Activated T-cell treated with anti-CD3 and anti-CD28 coated beads, Interleukin-2, amount 50 U/mL, for 1 hour (primary cell): ENCODE measurements at regions not wholly inside any gene's neighbourhood (a gene's known extent, or its start where the extent isn't known, plus 50 kb on each side); places are given as distances from the start of the nearest gene placed in this dataset.

Source experiments
- DNase-seq: peaks from one replicate; pipeline ENCODE4 v3.0.0-alpha.2; 2020

DNA sequence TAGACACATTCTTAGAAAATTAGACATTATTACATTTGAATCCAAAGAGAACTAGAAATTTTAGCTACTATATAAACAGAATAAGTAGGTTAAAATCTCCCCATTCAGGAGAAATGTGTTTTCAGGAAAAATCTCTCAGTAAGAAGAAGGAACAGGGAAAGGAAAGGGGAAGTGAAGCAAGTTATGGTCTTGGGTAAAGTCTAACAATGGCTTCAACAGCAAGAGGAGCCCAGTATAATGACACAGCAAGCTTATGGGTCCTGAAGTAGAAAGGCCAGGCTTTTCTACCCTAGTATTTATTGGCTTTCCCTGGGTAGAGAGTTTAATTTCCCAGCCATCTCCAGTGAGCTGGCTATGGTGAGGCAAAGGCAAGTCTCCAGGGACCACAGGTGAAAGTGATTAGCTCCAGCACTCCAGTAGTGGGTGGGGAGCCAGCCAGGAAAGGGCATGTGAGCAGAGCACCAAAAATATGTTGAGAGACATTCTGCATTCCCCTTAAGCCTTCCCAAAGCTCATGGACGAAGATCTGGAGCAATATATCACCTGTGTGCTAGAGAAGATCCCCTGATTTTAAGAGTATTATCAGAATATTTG lies 981.7 kb downstream of the NR2F1-AS1 start:
- no peak for DNase-seq

DNA sequence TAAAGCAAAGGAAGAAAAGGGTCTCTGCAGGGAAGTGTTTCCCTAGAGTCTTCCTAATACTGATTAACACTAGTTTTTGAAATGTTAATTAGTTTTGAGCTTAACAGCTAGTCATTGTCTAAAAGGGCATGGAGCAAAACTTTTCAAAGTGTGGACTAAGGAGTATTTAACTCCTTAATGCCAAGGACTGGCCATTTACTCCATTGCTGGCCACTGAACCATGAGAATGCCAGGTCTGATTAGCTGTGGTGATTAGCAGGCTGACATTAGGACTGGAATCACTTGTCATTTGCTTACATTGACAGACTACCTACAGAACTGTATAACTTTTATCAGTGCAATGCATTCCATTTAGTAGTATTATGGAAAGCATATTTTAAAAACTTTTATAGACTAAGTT lies 987.0 kb downstream of the NR2F1-AS1 start:
- DNase-seq: no peak

- no peak for DNase-seq
These were observed 992.1 kb downstream of the NR2F1-AS1 start for GRCh38 chr5:92588876-92589275.

DNA sequence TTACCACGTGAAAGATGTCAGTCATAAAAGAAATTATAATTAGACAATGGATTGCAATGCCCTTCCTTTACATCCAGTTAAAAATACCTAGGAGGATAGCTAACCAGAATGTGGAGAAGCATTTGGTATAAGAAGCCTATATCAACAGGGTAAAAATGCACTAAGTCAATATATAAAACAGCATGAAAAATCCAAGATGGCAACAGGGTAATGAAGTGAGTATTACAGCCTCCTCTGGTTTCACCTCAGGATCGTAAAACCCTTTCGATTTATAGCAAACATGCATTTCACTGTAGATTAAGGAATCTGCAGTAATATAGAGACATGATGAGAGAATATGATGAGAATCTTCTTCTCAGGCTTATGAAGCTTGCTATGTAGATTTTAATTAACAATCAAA lies 999.3 kb downstream of the NR2F1-AS1 start:
- no peak for DNase-seq

DNA sequence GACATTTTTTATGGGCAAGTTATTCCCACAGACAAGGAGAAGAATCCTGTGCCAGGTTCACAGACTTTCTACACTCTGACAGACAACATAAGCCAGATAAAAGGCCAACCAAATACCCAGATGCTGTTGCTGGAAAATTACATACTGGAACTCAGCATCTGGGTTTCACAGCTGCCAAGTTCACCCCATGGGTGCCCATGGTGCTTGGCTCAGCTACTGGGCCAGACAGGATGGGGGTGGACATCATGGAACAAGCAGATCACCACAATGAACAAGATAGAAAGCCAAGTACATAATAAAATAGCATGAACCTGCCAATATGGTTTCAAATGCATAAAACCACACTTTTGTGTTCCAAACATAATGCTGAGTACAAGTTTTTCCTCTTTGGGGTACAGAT lies 999.8 kb downstream of the NR2F1-AS1 start:
- no peak for DNase-seq

DNA sequence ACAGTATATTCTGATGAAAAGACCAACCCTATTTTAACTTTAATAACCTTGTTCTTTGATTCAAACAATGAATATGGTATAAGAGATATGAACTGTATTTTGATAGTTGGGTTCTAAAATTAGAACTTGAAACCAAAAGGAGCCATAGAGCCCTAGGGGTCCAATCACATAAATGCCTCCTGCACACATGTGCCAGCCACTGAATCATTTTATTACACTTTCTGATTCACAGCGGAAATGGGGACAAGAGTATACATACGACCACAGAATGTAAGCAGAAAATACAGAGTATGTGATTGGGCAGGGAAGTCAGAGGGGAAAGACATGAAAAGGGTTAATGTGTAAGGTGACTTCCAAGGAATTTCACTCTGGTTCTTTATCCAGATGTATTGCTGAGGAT lies 1000.2 kb downstream of the NR2F1-AS1 start:
- DNase-seq: no peak

GRCh38 chr5:92574023-92574422 lies 1007.0 kb downstream of the NR2F1-AS1 start:
- DNase-seq: no peak

GRCh38 chr5:92568522-92568921 lies 1012.5 kb downstream of the NR2F1-AS1 start:
- no peak for DNase-seq

- no peak for DNase-seq
These were observed 1013.1 kb downstream of the NR2F1-AS1 start for GRCh38 chr5:92567831-92568450.

DNA sequence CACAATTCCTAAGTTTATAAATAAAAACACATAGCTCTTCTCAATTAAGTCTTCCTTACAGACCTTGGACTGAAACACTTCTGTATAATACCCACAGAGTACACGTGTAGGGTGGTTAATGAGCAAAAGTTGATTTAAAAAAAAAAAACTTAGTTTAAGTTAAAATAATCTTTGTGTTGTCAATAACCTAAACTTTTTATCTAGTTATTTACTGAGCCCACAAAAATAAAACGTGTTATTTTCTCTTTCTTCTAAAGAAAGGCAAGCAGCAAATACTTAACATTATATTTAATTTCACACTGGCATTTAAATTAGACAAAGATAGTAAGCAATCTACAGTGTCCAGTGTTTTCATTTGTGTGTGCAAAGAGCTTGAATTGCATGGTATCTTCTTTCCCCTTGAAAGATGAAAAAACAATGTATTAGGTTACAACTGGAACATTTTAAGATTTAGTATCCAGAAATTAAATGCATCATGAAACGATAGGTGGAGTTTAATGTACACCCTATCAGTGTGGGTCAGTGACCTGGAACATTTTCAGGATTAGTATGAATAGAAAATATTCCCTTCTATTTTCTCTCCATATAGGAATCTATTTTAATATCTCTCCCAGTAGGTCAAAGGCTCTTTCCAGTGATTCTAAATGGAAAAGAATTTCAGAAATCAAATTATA lies 1014.8 kb downstream of the NR2F1-AS1 start:
- DNase-seq: no peak

GRCh38 chr5:92565673-92566072 lies 1015.3 kb downstream of the NR2F1-AS1 start:
- DNase-seq: no peak

DNA sequence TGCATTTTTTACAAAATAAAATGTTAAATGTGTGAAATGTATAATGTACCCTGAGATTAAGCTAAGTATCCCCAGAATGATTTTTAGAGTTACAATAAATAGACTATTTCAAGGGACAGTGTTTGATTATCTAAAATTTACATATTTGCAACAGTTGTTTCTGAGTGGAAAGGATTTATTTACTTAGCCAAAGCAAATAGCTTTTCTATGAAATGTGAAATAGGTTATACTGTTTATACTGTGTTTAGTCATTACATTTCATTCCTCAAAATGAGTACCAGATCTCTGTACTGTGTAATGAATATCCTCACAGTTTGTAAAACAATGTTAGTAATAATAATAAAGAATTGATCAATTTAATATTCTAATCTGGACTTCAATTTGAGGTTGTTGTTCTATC lies 1019.0 kb downstream of the NR2F1-AS1 start:
- no peak for DNase-seq

DNA sequence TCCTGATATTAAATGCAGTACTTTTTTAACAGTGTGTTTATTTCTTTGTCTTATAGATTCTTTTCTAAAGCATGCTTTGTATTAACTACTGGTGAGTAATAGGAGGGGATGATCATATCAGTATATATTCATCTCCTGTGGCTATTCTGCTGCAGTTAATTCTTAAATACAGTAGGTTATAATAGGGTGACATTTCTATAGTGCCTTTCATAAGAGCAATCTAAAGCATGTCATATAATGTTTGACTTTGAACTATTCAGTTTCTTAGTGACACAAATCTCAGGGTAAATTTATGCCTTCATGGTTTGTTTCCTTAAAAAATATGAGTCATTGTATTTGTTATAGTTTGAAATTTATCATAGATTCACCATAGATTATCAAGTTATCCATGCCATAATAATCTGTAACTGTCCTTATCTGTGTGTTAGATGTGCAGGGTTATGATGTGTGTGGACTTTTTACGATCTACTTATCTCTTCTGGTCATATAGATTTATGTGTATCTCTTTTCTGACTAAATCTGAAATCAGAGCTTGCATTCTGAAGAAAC lies 1019.5 kb downstream of the NR2F1-AS1 start:
- no peak for DNase-seq

DNA sequence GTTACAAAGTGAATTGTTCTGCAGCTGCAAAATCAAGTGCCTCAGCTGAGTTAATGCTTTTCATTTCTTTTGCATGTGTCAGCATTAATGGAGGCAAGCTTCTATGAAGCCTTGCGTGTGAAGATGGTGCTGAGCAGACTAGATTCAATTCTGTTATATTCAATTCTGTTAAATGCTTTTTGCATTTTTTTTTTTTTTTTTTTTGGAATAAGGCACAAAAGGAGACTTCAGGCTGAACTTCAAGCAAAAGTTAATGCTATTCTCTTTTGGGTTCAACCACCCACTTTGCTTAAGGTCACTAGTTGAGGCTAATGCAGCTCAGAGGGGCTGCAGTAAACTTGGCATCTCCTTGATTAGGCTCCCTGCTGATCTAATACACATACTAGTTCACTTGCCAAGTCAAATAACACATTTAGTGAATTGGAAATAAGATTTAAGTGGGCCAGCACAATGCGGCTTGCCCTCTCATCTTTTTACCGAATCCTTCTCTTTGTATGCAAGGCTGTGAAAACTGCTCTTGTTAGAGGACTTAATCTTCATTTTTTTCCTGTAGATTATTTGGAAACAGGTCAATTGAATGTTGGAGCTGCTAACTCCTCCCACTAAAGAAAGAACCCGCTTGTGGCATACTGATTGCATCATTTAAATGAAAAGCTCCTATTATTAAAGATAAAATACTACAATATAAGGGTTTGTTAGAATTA lies 1020.2 kb downstream of the NR2F1-AS1 start:
- DNase-seq: no peak

DNA sequence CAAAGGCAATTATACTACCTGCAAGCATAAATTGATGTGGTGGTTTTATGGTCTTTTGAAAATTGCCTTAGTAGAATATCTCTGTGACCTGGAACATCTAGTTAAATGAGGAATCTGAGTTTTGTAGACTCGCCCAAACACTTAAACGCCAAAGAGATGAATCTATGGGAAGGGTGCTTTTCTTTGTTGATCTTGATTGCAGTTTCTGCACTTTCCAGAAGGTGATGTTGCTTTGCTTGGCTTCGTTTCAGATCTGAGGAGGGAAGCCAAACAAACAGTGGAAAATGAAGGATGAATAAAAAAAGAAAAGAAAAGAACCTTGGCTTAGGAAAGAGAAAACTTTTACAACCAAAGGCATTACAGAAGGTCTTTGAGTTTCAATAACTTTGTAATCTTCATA lies 1021.2 kb downstream of the NR2F1-AS1 start:
- no peak for DNase-seq

- no peak for DNase-seq
These were observed 1021.7 kb downstream of the NR2F1-AS1 start for GRCh38 chr5:92559331-92559730.

DNA sequence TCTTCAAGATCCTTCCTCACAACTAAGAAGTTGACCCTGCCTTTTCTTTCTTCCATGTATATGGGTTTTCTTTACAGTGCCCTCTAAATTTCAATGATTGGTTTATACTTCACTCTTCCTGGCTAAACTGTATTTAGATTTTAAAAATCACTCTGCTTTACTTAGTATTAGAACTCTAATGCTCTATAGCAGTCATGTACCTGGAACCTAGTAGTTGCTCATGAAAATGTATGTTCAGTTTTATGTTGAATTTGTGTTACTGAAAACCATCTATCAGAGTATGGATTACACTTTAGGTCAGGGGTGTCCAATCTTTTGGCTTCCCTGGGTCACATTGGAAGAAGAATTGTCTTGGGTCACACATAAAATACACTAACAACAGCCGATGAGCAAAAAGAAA lies 1024.3 kb downstream of the NR2F1-AS1 start:
- DNase-seq: no peak

DNA sequence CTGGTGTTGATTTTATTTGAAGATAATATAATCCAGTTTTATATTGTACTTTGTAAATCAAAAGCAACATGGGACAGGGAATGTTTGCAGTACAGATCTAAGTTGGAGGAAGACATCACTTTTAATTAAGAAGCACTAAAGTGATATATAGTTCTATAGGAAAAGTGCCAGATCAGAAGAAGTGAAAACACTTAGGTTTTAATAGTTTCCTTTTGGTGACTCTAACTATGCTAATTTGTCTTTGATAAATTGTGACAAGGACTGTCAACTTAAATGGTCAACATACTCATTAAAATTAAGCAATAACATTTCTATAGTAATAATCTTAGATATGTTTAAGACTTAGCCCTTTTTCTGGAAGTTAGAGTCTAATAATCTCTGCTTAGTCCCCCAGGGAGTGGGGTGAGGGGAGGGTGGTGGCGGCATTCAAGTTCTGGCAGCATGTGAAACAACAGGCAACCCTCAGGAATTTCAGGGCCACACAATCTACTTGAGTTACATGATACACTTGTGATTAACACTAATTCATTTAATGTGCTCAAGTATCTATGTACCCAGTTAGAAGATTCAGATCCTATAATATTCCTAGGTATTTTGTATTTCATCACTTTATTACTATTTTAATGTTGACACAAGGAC lies 1026.5 kb downstream of the NR2F1-AS1 start:
- DNase-seq: no peak

- no peak for DNase-seq
These were observed 1027.7 kb downstream of the NR2F1-AS1 start for GRCh38 chr5:92553326-92553725.

DNA sequence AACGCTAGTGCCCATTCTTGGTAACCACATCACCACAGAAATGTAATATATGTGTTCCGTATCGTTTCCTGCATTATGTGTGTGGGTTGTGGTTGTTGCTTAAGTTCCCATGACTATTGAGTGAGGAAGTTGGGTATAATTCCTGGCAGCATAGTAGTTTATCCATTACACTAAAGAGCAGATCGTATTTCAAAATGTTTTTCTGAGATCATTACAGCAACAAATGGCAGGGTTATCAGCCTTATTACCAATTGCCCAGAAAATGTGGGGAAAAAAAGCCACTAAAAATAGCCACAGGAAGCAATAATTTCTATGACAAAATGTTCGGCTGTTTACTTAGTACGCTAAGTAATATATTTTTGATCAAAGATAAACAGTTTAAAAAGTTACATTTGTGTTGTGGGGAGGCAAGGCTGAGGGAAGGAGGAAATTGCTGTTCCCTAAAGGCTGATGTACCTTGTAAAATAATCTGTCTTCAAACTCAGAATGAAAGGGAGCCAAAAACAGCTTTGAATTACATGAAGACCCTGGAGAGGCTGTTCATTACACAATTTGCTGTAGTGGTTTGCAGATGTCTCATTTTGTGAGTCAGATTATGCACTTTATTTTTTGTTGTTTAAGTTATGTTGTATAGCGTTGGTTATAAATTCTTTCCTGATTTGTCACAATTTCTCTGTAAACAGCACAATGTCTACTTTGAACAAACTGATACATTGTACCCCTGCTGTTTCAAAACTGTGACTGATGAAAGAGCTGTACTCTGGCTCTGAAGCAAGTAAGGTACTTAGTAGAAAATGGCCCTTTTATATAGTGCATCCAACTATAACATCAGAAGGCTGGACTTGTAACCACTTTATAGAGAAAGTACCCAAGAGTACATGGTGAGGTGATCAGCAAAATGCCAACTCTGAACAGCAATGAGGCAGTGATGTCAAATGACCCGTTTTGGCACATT lies 1028.5 kb downstream of the NR2F1-AS1 start:
- no peak for DNase-seq

GRCh38 chr5:92548346-92548745 lies 1032.7 kb downstream of the NR2F1-AS1 start:
- no peak for DNase-seq

DNA sequence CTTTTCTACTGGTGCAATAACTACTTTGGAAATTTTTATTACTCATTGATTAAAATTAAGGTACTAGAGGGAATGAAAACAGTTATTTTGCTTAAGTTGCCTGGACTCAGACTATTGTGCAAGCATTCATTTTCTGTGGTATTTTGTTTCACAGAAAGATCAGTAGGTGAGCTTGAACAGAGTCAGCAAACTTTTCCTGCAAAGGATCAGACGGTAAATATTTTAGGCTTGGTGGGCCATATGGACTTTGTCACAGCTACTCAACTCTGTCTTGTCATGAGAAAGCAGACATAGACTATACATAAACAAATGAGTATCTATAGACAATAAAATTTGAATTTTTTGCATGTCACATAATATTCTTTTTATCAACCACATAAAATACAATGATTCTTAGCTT lies 1036.4 kb downstream of the NR2F1-AS1 start:
- DNase-seq: no peak
